A673 (cell line): ENCODE measurements at regions not wholly inside any gene's neighbourhood (a gene's known extent, or its start where the extent isn't known, plus 50 kb on each side); places are given as distances from the start of the nearest gene placed in this dataset.

ENCODE experiments used
- BruUV-seq: library from RNA; stranded (reverse); fragments of 400-500 nt; replicated peaks from 2 replicates; lab custom pipeline; 2021; lab: Mats Ljungman, UMichigan
- CTCF ChIA-PET: fragments of 300-600 bp; sonication (Branson Sonifier 250); formaldehyde crosslinking; loops from one replicate; lab custom pipeline; 2022; ENCODE audit warnings: antibody characterized with exemption; lab: Charles Lee
- POLR2A ChIA-PET: fragments of 300-600 bp; sonication (Branson Sonifier 250); formaldehyde crosslinking; loops from one replicate; lab custom pipeline; 2022; ENCODE audit warnings: antibody characterized with exemption; ENCODE audit not compliant: low non-redundant PET; lab: Charles Lee
- DNase-seq: peaks from one replicate; pipeline ENCODE4 v3.0.0-alpha.2; 2015; ENCODE audit warnings: low spot score
- H3K27ac ChIP-seq: fragments of 200-600 bp; sonication (generic); 2 replicates; pipeline ENCODE4 v1.5.1; 2016; ENCODE audit warnings: mixed run types, low read depth, mild to moderate bottlenecking, mixed read lengths, antibody characterized with exemption, low read length; ENCODE audit not compliant: poor library complexity, severe bottlenecking
- H3K27me3 ChIP-seq: fragments of 200-600 bp; sonication (generic); replicated peaks from 2 replicates; pipeline ENCODE4 v1.6.1; 2017; ENCODE audit warnings: mixed run types, low read depth, mild to moderate bottlenecking, mixed read lengths, antibody characterized with exemption, low read length; ENCODE audit not compliant: insufficient read depth, poor library complexity
- H3K36me3 ChIP-seq: fragments of 200-600 bp; sonication (generic); 2 replicates; pipeline ENCODE4 v1.6.1; 2016; ENCODE audit warnings: mixed run types, mild to moderate bottlenecking, mixed read lengths, antibody characterized with exemption, low read length; ENCODE audit not compliant: insufficient read depth, poor library complexity, severe bottlenecking
- H3K4me1 ChIP-seq: fragments of 200-600 bp; sonication (generic); 2 replicates; pipeline ENCODE4 v1.6.1; 2017; ENCODE audit warnings: mixed run types, mild to moderate bottlenecking, mixed read lengths, antibody characterized with exemption, low read length; ENCODE audit not compliant: insufficient read depth, poor library complexity, severe bottlenecking
- H3K4me3 ChIP-seq: fragments of 200-600 bp; sonication (generic); 2 replicates; pipeline ENCODE4 v1.5.1; 2016; ENCODE audit warnings: low read depth, mixed run types, mild to moderate bottlenecking, mixed read lengths, low read length; ENCODE audit not compliant: poor library complexity, severe bottlenecking
- H3K9me3 ChIP-seq: fragments of 200-600 bp; sonication (generic); 2 replicates; pipeline ENCODE4 v1.6.1; 2016; ENCODE audit warnings: mixed run types, low read depth, mild to moderate bottlenecking, mixed read lengths, antibody characterized with exemption, low read length; ENCODE audit not compliant: poor library complexity, severe bottlenecking
- CTCF ChIP-seq: fragments of 300-800, 200-600 bp; sonication (generic); conservative IDR thresholded peaks from 2 replicates; pipeline ENCODE4 v1.5.1; 2017; ENCODE audit warnings: low read depth, mild to moderate bottlenecking, antibody characterized with exemption, low read length, moderate library complexity, mixed read lengths
- EZH2 ChIP-seq: fragments of 200-600 bp; sonication (generic); IDR thresholded peaks from 2 replicates; pipeline ENCODE4 v1.6.1; 2017; ENCODE audit warnings: borderline replicate concordance, low read depth, mild to moderate bottlenecking, mixed read lengths, antibody characterized with exemption, low read length; ENCODE audit not compliant: poor library complexity, severe bottlenecking
- intact Hi-C: fragments of 100-400 bp; cut with micrococcal nuclease; formaldehyde crosslinking; loops from one replicate; pipeline ENCODE4 v1.10.0; 2022; ENCODE audit not compliant: unreplicated experiment

- H3K9me3 ChIP-seq, result no peaks in the 10 kb centered on the region
- H3K4me3 ChIP-seq, result no peak overlapping the region
- H3K36me3 ChIP-seq, result no peaks in the 10 kb centered on the region
- TF ChIP-seq CTCF (no peak), EZH2 (no peak)
- no TSS peak for BruUV-seq
- peak; percentile 32 for DNase-seq
- intact Hi-C loops, result no loop called here
- H3K27me3 ChIP-seq, result no peaks in the 10 kb centered on the region
- ChIA-PET POLR2A (no interaction called here), CTCF (interaction anchor here (0.7 kb wide), 1 partner anchor 19 kb away, joined by 4 read pairs; no protein-coding TSS in a partner anchor)
- peak overlapping the region; percentile 24 for H3K27ac ChIP-seq
- peaks cover 12% of the 10 kb centered on the region for H3K4me1 ChIP-seq
These were observed 59.5 kb upstream of the PNMA1 start for GRCh38 chr14:73773441-73774240.

DNA sequence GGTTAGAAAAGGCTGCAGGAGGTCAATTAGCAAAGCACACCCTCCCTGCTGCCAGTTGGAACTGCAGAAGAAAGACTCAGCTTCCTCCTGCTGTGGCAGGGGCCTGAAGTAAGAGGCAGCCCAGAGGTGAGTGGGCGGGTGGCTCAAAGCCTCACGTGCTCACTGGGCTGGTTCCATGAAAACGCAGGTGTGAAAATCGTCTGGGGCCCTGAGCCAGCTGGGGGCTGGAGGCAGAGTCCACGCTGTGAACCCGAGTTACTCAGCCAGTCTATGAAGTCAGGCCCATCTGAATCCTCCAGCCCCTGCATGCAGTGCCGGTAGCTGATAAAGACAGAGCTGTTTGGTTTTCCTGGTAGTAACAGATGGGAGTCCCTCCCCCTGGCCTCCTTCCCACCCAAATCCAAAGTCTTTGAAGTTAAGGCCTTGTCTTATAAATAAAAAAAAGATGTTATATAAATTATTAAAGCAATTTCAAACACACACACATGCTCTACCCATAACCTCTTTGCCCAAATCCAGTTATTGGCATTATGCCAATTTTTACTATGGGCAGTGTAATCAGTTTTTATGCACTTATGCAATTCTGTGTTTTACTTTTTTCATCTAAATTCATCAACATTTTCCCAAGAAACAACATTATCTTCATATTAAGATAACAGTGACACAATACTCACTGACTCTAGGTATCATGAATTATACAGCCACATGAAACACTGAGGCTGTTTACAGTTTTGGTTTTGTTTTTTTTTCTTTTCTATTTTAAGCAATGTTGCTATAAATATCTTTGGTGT lies 57.9 kb upstream of the PNMA1 start:
- ChIA-PET CTCF (no interaction called here), POLR2A (no interaction called here)
- H3K36me3 ChIP-seq, result no peaks in the 10 kb centered on the region
- BruUV-seq, result no TSS peak
- no peak for TF ChIP-seq CTCF
- no peak for TF ChIP-seq EZH2
- H3K9me3 ChIP-seq, result no peaks in the 10 kb centered on the region
- H3K27ac ChIP-seq, result peak overlapping the region; percentile 11
- no peak for DNase-seq
- no peaks in the 10 kb centered on the region for H3K27me3 ChIP-seq
- no peak overlapping the region for H3K4me3 ChIP-seq
- peaks cover 12% of the 10 kb centered on the region for H3K4me1 ChIP-seq
- intact Hi-C loops, result no loop called here

GRCh38 chr14:73770977-73771847 lies 57.0 kb upstream of the PNMA1 start:
- intact Hi-C loops, result no loop called here
- DNase-seq, result no peak
- H3K27me3 ChIP-seq, result no peaks in the 10 kb centered on the region
- H3K4me3 ChIP-seq, result no peak overlapping the region
- H3K9me3 ChIP-seq, result no peaks in the 10 kb centered on the region
- no TSS peak for BruUV-seq
- TF ChIP-seq EZH2, result no peak
- no peak for TF ChIP-seq CTCF
- POLR2A ChIA-PET, result no interaction called here
- CTCF ChIA-PET, result no interaction called here
- H3K36me3 ChIP-seq, result no peaks in the 10 kb centered on the region
- peaks cover 12% of the 10 kb centered on the region for H3K4me1 ChIP-seq
- H3K27ac ChIP-seq, result peak overlapping the region; percentile 11
